ENCODE measurements at regions not wholly inside any gene's neighbourhood (a gene's known extent, or its start where the extent isn't known, plus 50 kb on each side); places are given as distances from the start of the nearest gene placed in this dataset.

DNA sequence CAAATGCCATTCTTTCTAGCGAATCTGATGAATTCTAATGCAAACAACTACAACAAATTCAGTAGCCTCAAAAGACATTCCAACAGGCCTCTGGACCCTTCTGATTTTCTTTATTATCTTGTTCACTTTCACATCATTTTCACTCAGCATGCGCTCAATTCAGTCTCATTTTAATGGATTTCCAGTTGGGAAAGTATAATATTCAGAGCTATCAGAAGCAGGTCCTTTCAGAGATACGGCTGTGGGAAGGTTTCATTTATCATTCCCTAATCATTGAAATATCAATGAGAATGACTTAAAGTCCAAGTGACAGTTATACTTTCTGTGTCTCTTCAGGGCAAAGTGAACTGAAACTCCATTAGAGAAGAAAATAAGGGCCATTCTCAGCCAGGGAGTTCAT, 1083.7 kb upstream of the FLRT2 start:
- Histone ChIP-seq H3K9me3 (ENCODE audit: control insufficient read depth, insufficient read depth, low read length) (no peaks in the 10 kb centered on the region), H3K27ac (ENCODE audit: low read depth, low read length) (no peak overlapping the region), H3K27me3 (ENCODE audit: control insufficient read depth, insufficient read depth, low read length) (no peaks in the 10 kb centered on the region), H3K4me3 (ENCODE audit: low read depth, low read length) (no peak overlapping the region)
- POLR2A ChIA-PET: no interaction called here
- TF ChIP-seq, protein P1, sequence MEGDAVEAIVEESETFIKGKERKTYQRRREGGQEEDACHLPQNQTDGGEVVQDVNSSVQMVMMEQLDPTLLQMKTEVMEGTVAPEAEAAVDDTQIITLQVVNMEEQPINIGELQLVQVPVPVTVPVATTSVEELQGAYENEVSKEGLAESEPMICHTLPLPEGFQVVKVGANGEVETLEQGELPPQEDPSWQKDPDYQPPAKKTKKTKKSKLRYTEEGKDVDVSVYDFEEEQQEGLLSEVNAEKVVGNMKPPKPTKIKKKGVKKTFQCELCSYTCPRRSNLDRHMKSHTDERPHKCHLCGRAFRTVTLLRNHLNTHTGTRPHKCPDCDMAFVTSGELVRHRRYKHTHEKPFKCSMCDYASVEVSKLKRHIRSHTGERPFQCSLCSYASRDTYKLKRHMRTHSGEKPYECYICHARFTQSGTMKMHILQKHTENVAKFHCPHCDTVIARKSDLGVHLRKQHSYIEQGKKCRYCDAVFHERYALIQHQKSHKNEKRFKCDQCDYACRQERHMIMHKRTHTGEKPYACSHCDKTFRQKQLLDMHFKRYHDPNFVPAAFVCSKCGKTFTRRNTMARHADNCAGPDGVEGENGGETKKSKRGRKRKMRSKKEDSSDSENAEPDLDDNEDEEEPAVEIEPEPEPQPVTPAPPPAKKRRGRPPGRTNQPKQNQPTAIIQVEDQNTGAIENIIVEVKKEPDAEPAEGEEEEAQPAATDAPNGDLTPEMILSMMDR (IDR thresholded peaks at IDR 0.05; ENCODE audit: low read depth, low read length): no peak
- no peak for DNase-seq (ENCODE audit: low read depth, low spot score)
- CTCF ChIA-PET: no interaction called here

DNA sequence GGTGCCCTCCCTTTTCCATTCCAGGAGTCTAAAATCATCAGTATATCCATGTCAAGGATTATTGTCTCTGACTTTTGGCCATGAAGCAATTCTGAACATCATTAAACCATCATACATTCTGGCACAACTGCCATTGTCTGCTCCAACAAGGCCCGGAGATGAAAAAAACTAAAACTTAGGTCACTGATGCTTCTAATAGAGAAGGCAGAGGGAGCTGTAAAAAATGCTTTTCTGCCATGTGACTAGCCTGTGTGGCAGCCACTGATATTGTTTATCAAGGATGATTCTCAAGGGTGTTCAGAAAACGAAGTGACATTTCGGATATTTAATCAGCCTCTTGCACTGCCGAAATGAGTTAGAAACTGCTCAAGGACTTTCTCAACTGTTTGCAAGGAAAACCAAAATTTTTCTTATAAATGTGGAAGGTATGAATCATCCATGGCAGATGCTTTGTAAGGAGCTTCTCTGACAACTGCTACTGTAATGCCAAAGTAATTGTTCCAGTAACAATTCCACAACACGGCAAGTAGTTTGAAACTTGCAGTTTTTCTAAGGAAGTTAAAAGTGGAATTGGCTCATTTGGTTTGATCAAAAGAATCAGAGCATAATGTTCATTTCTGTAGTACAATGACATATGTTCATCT, 1076.5 kb upstream of the FLRT2 start:
- H3K9me3 ChIP-seq (ENCODE audit: control insufficient read depth, insufficient read depth, low read length): no peaks in the 10 kb centered on the region
- ChIA-PET CTCF (no interaction called here), POLR2A (no interaction called here)
- H3K27ac ChIP-seq (ENCODE audit: low read depth, low read length): no peak overlapping the region
- no peak overlapping the region for H3K4me3 ChIP-seq (ENCODE audit: low read depth, low read length)
- DNase-seq (ENCODE audit: low read depth, low spot score): no peak
- TF ChIP-seq, protein P1 (IDR thresholded peaks at IDR 0.05; ENCODE audit: low read depth, low read length): no peak
- no peaks in the 10 kb centered on the region for H3K27me3 ChIP-seq (ENCODE audit: control insufficient read depth, insufficient read depth, low read length)

DNA sequence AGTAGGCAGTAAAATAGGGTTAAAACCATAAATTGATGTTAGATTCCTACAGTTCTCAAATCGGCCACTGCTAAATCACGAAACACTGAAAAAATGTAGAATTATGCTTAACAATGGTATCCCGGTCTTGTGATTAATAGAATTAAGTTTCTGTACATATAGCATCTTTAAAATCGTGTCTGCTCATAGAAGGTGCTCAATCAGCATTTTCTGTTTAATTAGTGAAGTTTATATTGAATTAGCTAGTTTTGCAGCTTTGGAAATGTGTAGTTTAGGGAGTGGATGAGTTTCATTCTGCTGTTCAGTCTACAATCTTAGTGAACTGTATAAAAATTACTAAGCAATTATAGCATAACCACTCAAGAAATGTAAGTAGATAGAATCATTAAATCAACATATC, 1075.8 kb upstream of the FLRT2 start:
- DNase-seq (ENCODE audit: low read depth, low spot score): no peak
- H3K27ac ChIP-seq (ENCODE audit: low read depth, low read length): no peak overlapping the region
- H3K27me3 ChIP-seq (ENCODE audit: control insufficient read depth, insufficient read depth, low read length): no peaks in the 10 kb centered on the region
- POLR2A ChIA-PET: no interaction called here
- TF ChIP-seq, protein P1 (IDR thresholded peaks at IDR 0.05; ENCODE audit: low read depth, low read length): no peak
- H3K9me3 ChIP-seq (ENCODE audit: control insufficient read depth, insufficient read depth, low read length): no peaks in the 10 kb centered on the region
- no peak overlapping the region for H3K4me3 ChIP-seq (ENCODE audit: low read depth, low read length)
- CTCF ChIA-PET: no interaction called here

DNA sequence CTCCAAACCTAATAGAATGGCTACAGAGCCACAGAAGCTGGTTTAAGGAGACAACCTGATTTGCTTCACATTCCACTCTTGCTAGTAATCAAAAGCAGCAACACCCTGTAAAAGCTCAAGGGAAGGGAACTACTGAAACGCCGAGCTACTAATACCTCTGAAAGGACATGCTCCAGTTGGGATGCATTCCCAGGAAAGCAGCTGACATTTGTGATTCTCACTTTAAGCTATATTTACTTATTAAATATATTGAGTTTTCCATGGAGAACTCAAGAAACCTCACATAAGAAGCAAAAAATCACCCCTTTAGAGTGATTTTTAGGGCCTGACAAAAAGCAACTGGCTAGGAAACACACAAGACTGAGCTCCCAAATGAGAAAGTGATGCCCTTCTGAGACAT, 1073.0 kb upstream of the FLRT2 start:
- H3K4me3 ChIP-seq (ENCODE audit: low read depth, low read length): no peak overlapping the region
- no peak for DNase-seq (ENCODE audit: low read depth, low spot score)
- no peaks in the 10 kb centered on the region for H3K9me3 ChIP-seq (ENCODE audit: control insufficient read depth, insufficient read depth, low read length)
- ChIA-PET CTCF (no interaction called here), POLR2A (no interaction called here)
- no peaks in the 10 kb centered on the region for H3K27me3 ChIP-seq (ENCODE audit: control insufficient read depth, insufficient read depth, low read length)
- no peak overlapping the region for H3K27ac ChIP-seq (ENCODE audit: low read depth, low read length)
- TF ChIP-seq, protein P1 (IDR thresholded peaks at IDR 0.05; ENCODE audit: low read depth, low read length): no peak

DNA sequence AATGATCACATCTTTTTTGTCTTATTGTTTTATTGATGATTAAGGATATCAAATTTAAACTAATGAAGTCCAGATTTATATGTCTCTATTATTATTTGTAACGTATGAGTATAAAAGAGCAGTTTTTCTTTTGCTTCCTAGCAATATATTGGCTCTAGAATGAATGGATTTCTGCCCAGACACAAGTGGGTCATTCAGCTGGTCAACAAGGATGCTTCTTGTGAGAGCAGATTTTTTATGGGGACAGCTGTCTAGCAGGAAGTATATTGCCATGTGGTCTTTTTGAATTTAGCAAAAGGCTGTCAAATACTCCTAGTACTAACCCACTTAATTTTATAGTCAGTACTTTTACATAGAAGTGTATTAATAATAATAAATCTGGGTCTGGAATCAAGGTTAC, 1071.1 kb upstream of the FLRT2 start:
- no peak for DNase-seq (ENCODE audit: low read depth, low spot score)
- CTCF ChIA-PET: no interaction called here

More for the DNA sequence above, 1071.1 kb upstream of the FLRT2 start:
- POLR2A ChIA-PET: no interaction called here
- Histone ChIP-seq H3K9me3 (ENCODE audit: control insufficient read depth, insufficient read depth, low read length) (no peaks in the 10 kb centered on the region), H3K4me3 (ENCODE audit: low read depth, low read length) (no peak overlapping the region), H3K27me3 (ENCODE audit: control insufficient read depth, insufficient read depth, low read length) (no peaks in the 10 kb centered on the region), H3K27ac (ENCODE audit: low read depth, low read length) (no peak overlapping the region)
- TF ChIP-seq, protein P1 (IDR thresholded peaks at IDR 0.05; ENCODE audit: low read depth, low read length): no peak
